GM21367 (cell line): ENCODE measurements at regions not wholly inside any gene's neighbourhood (a gene's known extent, or its start where the extent isn't known, plus 50 kb on each side); places are given as distances from the start of the nearest gene placed in this dataset.
"Not testable (repeated sequence)": the region's sequence is repeated elsewhere in the genome, so short reads cannot be mapped to it uniquely, and the experiment has no call there.

Source experiments
- ATAC-seq: cut with Tn5 transposase; IDR thresholded peaks from one replicate; pipeline ENCODE4 v1.9.1; 2021; ENCODE audit not compliant: unreplicated experiment

- ATAC-seq, result no peak
Measured at GRCh38 chr2:71961289-71962027, 186.2 kb downstream of the CYP26B1 start.

GRCh38 chr2:71959494-71959893, 188.2 kb downstream of the CYP26B1 start:
- no peak for ATAC-seq

GRCh38 chr2:71958426-71958825, 189.2 kb downstream of the CYP26B1 start:
- ATAC-seq, result not testable (repeated sequence)

- no peak for ATAC-seq
Measured at GRCh38 chr2:71952572-71953188, 195.0 kb downstream of the CYP26B1 start.

- ATAC-seq, result no peak
Measured at GRCh38 chr2:71951718-71952404, 195.8 kb downstream of the CYP26B1 start.

- no peak for ATAC-seq
Measured at GRCh38 chr2:71951083-71951468, 196.6 kb downstream of the CYP26B1 start.

GRCh38 chr2:71950256-71951082, 197.2 kb downstream of the CYP26B1 start:
- no peak for ATAC-seq

- no peak for ATAC-seq
Measured at GRCh38 chr2:71949537-71949798, 198.2 kb downstream of the CYP26B1 start.

GRCh38 chr2:71948781-71949536, 198.7 kb downstream of the CYP26B1 start:
- no peak for ATAC-seq

- no peak for ATAC-seq
Measured at GRCh38 chr2:71947809-71948208, 199.9 kb downstream of the CYP26B1 start.

GRCh38 chr2:71945603-71945959, 202.1 kb downstream of the CYP26B1 start:
- no peak for ATAC-seq

- no peak for ATAC-seq
Measured at GRCh38 chr2:71944806-71945602, 202.7 kb downstream of the CYP26B1 start.

GRCh38 chr2:71944183-71944550, 203.5 kb downstream of the CYP26B1 start:
- no peak for ATAC-seq

- no peak for ATAC-seq
Measured at GRCh38 chr2:71943238-71944182, 204.2 kb downstream of the CYP26B1 start.

- no peak for ATAC-seq
Measured at GRCh38 chr2:71941726-71942525, 205.7 kb downstream of the CYP26B1 start.

GRCh38 chr2:71940695-71941094, 207.0 kb downstream of the CYP26B1 start:
- no peak for ATAC-seq

- ATAC-seq, result no peak
Measured at GRCh38 chr2:71939588-71940535, 207.8 kb downstream of the CYP26B1 start.
